ENCODE measurements at regions not wholly inside any gene's neighbourhood (a gene's known extent, or its start where the extent isn't known, plus 50 kb on each side); places are given as distances from the start of the nearest gene placed in this dataset.

DNA sequence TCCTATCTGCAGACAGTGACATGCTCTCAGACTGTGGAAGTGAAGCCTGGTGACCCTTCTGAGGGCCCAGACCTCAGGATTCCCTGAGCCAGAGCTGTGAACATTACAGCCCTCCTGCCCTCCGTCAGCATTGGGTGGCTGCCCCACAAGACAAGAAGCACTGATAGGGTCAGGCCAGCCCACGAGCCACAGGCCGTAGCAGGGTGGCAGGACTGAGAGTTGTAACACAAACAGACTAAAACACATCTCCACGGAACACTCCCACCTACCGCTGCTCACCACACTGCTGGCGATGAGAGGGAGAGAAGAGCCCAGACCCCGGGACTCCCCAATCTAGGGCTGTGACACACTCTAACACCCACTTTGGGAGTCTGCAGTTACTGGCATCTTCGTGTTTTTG, 264.8 kb upstream of the FSIP2 start:
- Histone ChIP-seq H3K27ac (ENCODE audit: low read depth, low read length) (no peak overlapping the region), H3K4me3 (ENCODE audit: insufficient read depth, low read depth, low read length) (no peak overlapping the region), H3K4me2 (ENCODE audit: low read length) (no peak overlapping the region), H3K4me1 (ENCODE audit: insufficient read depth, low read length) (no peaks in the 10 kb centered on the region), H3K27me3 (ENCODE audit: insufficient read depth, low read length) (no peaks in the 10 kb centered on the region), H3K79me2 (ENCODE audit: insufficient read depth, low read length) (no peaks in the 10 kb centered on the region), H4K20me1 (ENCODE audit: insufficient read depth, low read length) (no peaks in the 10 kb centered on the region), H3K9me3 (ENCODE audit: insufficient read depth, low read depth, low read length) (no peaks in the 10 kb centered on the region), H2AFZ (ENCODE audit: low read depth, low read length) (no peak overlapping the region), H3K9ac (ENCODE audit: low read length) (no peak overlapping the region), H3K36me3 (ENCODE audit: insufficient read depth, low read length) (no peaks in the 10 kb centered on the region)
- no peak for TF ChIP-seq EZH2 (IDR thresholded peaks at IDR 0.05; ENCODE audit: insufficient read depth, low read length)
- TF ChIP-seq, protein P1, sequence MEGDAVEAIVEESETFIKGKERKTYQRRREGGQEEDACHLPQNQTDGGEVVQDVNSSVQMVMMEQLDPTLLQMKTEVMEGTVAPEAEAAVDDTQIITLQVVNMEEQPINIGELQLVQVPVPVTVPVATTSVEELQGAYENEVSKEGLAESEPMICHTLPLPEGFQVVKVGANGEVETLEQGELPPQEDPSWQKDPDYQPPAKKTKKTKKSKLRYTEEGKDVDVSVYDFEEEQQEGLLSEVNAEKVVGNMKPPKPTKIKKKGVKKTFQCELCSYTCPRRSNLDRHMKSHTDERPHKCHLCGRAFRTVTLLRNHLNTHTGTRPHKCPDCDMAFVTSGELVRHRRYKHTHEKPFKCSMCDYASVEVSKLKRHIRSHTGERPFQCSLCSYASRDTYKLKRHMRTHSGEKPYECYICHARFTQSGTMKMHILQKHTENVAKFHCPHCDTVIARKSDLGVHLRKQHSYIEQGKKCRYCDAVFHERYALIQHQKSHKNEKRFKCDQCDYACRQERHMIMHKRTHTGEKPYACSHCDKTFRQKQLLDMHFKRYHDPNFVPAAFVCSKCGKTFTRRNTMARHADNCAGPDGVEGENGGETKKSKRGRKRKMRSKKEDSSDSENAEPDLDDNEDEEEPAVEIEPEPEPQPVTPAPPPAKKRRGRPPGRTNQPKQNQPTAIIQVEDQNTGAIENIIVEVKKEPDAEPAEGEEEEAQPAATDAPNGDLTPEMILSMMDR (IDR thresholded peaks at IDR 0.05; ENCODE audit: insufficient read depth, low read depth, low read length) = no peak
- Mint-ChIP-seq H3K4me3 (ENCODE audit: unreplicated experiment) (no peak overlapping the region), H3K9me3 (ENCODE audit: unreplicated experiment) (no peaks in the 10 kb centered on the region), H3K36me3 (ENCODE audit: low read depth, unreplicated experiment) (no peaks in the 10 kb centered on the region), H3K27ac (ENCODE audit: unreplicated experiment) (no peak overlapping the region), H3K4me1 (ENCODE audit: low read depth, unreplicated experiment) (no peaks in the 10 kb centered on the region), H3K27me3 (ENCODE audit: low read depth, unreplicated experiment) (no peaks in the 10 kb centered on the region)
- DNase-seq (ENCODE audit: low read depth) = no peak
- FAIRE-seq = no peak

DNA sequence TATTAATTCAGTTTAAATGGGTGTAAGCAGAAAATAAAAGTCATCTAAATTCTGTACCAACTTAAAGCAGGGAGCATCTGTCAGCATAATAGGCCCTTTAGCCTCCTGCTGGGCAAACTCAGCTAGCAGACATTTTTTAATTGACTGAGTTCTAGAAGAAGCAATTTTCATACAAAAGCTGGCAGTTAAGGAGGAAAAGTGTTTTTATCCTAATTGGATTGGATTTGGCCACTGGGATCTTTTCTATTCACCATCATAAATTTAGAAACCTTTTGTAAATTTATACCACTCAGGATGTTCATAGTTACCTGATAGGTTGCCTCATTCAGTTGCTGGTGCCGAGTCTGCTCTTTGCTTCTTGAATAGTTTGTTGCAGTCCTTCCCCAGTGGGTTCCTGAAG, 262.7 kb upstream of the FSIP2 start:
- FAIRE-seq = no peak
- Histone ChIP-seq H3K36me3 (ENCODE audit: insufficient read depth, low read length) (no peaks in the 10 kb centered on the region), H3K79me2 (ENCODE audit: insufficient read depth, low read length) (no peaks in the 10 kb centered on the region), H3K27ac (ENCODE audit: low read depth, low read length) (no peak overlapping the region), H3K9ac (ENCODE audit: low read length) (no peak overlapping the region), H3K27me3 (ENCODE audit: insufficient read depth, low read length) (no peaks in the 10 kb centered on the region), H2AFZ (ENCODE audit: low read depth, low read length) (no peak overlapping the region), H3K4me2 (ENCODE audit: low read length) (no peak overlapping the region), H3K4me1 (ENCODE audit: insufficient read depth, low read length) (no peaks in the 10 kb centered on the region), H4K20me1 (ENCODE audit: insufficient read depth, low read length) (no peaks in the 10 kb centered on the region), H3K9me3 (ENCODE audit: insufficient read depth, low read depth, low read length) (no peaks in the 10 kb centered on the region), H3K4me3 (ENCODE audit: insufficient read depth, low read depth, low read length) (no peak overlapping the region)
- TF ChIP-seq, protein P1 (IDR thresholded peaks at IDR 0.05; ENCODE audit: insufficient read depth, low read depth, low read length) = no peak
- TF ChIP-seq EZH2 (IDR thresholded peaks at IDR 0.05; ENCODE audit: insufficient read depth, low read length) = no peak
- H3K36me3 Mint-ChIP-seq (ENCODE audit: low read depth, unreplicated experiment) = no peaks in the 10 kb centered on the region
- H3K4me1 Mint-ChIP-seq (ENCODE audit: low read depth, unreplicated experiment) = no peaks in the 10 kb centered on the region
- no peak overlapping the region for H3K27ac Mint-ChIP-seq (ENCODE audit: unreplicated experiment)
- H3K27me3 Mint-ChIP-seq (ENCODE audit: low read depth, unreplicated experiment) = no peaks in the 10 kb centered on the region
- DNase-seq (ENCODE audit: low read depth) = no peak
- H3K4me3 Mint-ChIP-seq (ENCODE audit: unreplicated experiment) = no peak overlapping the region
- no peaks in the 10 kb centered on the region for H3K9me3 Mint-ChIP-seq (ENCODE audit: unreplicated experiment)

DNA sequence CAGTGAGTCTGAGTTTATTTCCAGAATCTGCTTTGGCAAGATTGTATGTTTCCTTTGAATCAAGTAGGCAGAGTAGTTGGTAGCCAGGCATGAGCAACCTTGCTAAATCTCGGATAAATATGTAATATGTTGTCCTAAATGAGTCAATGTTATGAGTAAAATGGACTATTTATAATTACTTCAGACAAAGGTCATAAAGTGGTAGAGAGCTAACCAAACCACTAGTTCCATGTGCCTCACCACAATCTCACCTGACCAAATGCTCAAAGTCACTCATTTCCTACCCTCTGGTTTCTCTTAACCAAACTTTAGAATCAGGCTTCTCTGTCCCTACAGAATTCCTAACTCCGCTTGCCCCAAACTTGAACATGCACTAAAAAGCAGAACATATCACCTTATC, 261.2 kb upstream of the FSIP2 start:
- H3K9me3 Mint-ChIP-seq (ENCODE audit: unreplicated experiment) = no peaks in the 10 kb centered on the region
- H3K4me3 Mint-ChIP-seq (ENCODE audit: unreplicated experiment) = no peak overlapping the region
- no peak overlapping the region for H3K9ac ChIP-seq (ENCODE audit: low read length)
- H3K27me3 ChIP-seq (ENCODE audit: insufficient read depth, low read length) = no peaks in the 10 kb centered on the region
- TF ChIP-seq, protein P1 (IDR thresholded peaks at IDR 0.05; ENCODE audit: insufficient read depth, low read depth, low read length) = no peak
- TF ChIP-seq EZH2 (IDR thresholded peaks at IDR 0.05; ENCODE audit: insufficient read depth, low read length) = no peak
- FAIRE-seq (no peak), DNase-seq (ENCODE audit: low read depth) (peak; percentile 11)
- H3K36me3 ChIP-seq (ENCODE audit: insufficient read depth, low read length) = no peaks in the 10 kb centered on the region
- H4K20me1 ChIP-seq (ENCODE audit: insufficient read depth, low read length) = no peaks in the 10 kb centered on the region
- no peak overlapping the region for H2AFZ ChIP-seq (ENCODE audit: low read depth, low read length)
- no peaks in the 10 kb centered on the region for H3K4me1 Mint-ChIP-seq (ENCODE audit: low read depth, unreplicated experiment)
- no peak overlapping the region for H3K4me2 ChIP-seq (ENCODE audit: low read length)
- no peaks in the 10 kb centered on the region for H3K79me2 ChIP-seq (ENCODE audit: insufficient read depth, low read length)
- H3K27me3 Mint-ChIP-seq (ENCODE audit: low read depth, unreplicated experiment) = no peaks in the 10 kb centered on the region
- no peaks in the 10 kb centered on the region for H3K9me3 ChIP-seq (ENCODE audit: insufficient read depth, low read depth, low read length)
- no peaks in the 10 kb centered on the region for H3K36me3 Mint-ChIP-seq (ENCODE audit: low read depth, unreplicated experiment)
- no peak overlapping the region for H3K27ac Mint-ChIP-seq (ENCODE audit: unreplicated experiment)
- H3K4me3 ChIP-seq (ENCODE audit: insufficient read depth, low read depth, low read length) = no peak overlapping the region
- no peaks in the 10 kb centered on the region for H3K4me1 ChIP-seq (ENCODE audit: insufficient read depth, low read length)
- no peak overlapping the region for H3K27ac ChIP-seq (ENCODE audit: low read depth, low read length)
